CD4-positive, CD25-positive, alpha-beta regulatory T cell (primary cell): ENCODE measurements at regions not wholly inside any gene's neighbourhood (a gene's known extent, or its start where the extent isn't known, plus 50 kb on each side); places are given as distances from the start of the nearest gene placed in this dataset.

Source experiments
- ATAC-seq, 2 donors: fragments of 150-1000 bp; cut with Tn5 transposase; one replicate each; pipeline ENCODE4 v1.10.0; 2021; ENCODE audit warnings: low read depth in 2 of 2, moderate number of reproducible peaks in 2 of 2, moderate library complexity in 1 of 2
- DNase-seq, 3 donors: peaks; one replicate each; pipeline versions ENCODE4 v3.0.0 to v3.0.0-alpha.2; 2012 to 2022; ENCODE audit warnings: mixed read lengths in 1 of 3
- H3K27ac ChIP-seq: one replicate; pipeline ENCODE4 v1.7.0; 2013; ENCODE audit warnings: mild to moderate bottlenecking, low read length; ENCODE audit not compliant: insufficient read depth, poor library complexity, severe bottlenecking
- H3K27me3 ChIP-seq: one replicate; pipeline ENCODE4 v1.7.0; 2013; ENCODE audit warnings: low read length; ENCODE audit not compliant: control insufficient read depth, insufficient read depth
- H3K36me3 ChIP-seq: one replicate; pipeline ENCODE4 v1.7.0; 2013; ENCODE audit warnings: mild to moderate bottlenecking, low read length, moderate library complexity; ENCODE audit not compliant: control insufficient read depth, insufficient read depth
- H3K4me1 ChIP-seq: 2 replicates; pipeline ENCODE4 v1.7.0; 2013; ENCODE audit warnings: mild to moderate bottlenecking, low read length; ENCODE audit not compliant: insufficient read depth, control insufficient read depth, poor library complexity, severe bottlenecking
- H3K4me3 ChIP-seq: one replicate; pipeline ENCODE4 v1.7.0; 2013; ENCODE audit warnings: low read depth, mild to moderate bottlenecking, low read length, moderate library complexity
- H3K9me3 ChIP-seq, 2 experiments: 1 replicate in 1 of 2; 2 replicates in 1 of 2; pipeline ENCODE4 v1.7.0; 2013; ENCODE audit warnings: low read length in 2 of 2, mild to moderate bottlenecking in 1 of 2, moderate library complexity in 1 of 2; ENCODE audit not compliant: control insufficient read depth in 2 of 2
- H3K27ac Mint-ChIP-seq, 3 donors: one replicate each; pipeline ENCODE4 v1.8.0; 2020 to 2022; ENCODE audit warnings: mild to moderate bottlenecking in 3 of 3, mixed read lengths in 3 of 3, moderate library complexity in 2 of 3
- H3K27me3 Mint-ChIP-seq: one replicate; pipeline ENCODE4 v1.8.0; 2022; ENCODE audit warnings: mild to moderate bottlenecking, mixed read lengths
- H3K36me3 Mint-ChIP-seq: one replicate; pipeline ENCODE4 v1.8.0; 2020; ENCODE audit warnings: mixed read lengths
- H3K4me1 Mint-ChIP-seq, 4 donors: one replicate each; pipeline ENCODE4 v1.8.0; 2020 to 2022; ENCODE audit warnings: mixed read lengths in 4 of 4, mild to moderate bottlenecking in 1 of 4
- H3K4me3 Mint-ChIP-seq, 4 donors: one replicate each; pipeline ENCODE4 v1.8.0; 2020 to 2022; ENCODE audit warnings: mild to moderate bottlenecking in 4 of 4, mixed read lengths in 4 of 4, moderate library complexity in 3 of 4
- H3K9me3 Mint-ChIP-seq, 7 donors: one replicate each; pipeline ENCODE4 v1.8.0; 2020 to 2022; ENCODE audit warnings: mixed read lengths in 7 of 7, mild to moderate bottlenecking in 3 of 7, moderate library complexity in 2 of 7

DNA sequence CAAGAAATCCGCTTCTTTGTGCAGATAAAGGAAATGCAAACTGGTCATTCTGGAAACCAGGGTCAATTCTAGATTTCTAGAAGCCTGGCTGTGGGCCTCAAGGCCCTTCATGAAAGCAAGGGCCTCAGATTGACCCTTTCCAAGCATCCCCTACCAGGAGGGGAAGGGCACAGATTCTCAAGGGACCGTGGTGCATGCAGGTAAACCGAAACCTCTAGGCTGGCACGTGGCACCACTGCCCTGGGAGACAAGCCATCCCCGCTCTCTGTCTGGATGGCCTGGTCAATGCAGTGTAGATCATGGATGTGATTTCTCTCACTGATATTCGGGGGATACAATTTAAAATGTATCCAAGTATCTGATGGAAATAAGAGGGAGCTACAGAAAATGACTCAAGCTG lies 69.4 kb downstream of the TOMM20 start:
- no peaks in the 10 kb centered on the region for H3K27me3 ChIP-seq
- H3K27ac Mint-ChIP-seq: peak overlapping the region in 1 of 3 donors; percentile 15
- no peak for DNase-seq
- ATAC-seq: no peak
- no peaks in the 10 kb centered on the region for H3K9me3 ChIP-seq
- H3K9me3 Mint-ChIP-seq: no peaks in the 10 kb centered on the region
- H3K4me1 Mint-ChIP-seq: peaks cover 0 to 8% (median 3%) of the 10 kb centered on the region in 4 donors
- H3K27me3 Mint-ChIP-seq: no peaks in the 10 kb centered on the region
- H3K36me3 Mint-ChIP-seq: no peaks in the 10 kb centered on the region
- no peak overlapping the region for H3K4me3 ChIP-seq
- H3K27ac ChIP-seq: no peak overlapping the region
- H3K36me3 ChIP-seq: no peaks in the 10 kb centered on the region
- H3K4me3 Mint-ChIP-seq: no peak overlapping the region
- H3K4me1 ChIP-seq: no peaks in the 10 kb centered on the region

DNA sequence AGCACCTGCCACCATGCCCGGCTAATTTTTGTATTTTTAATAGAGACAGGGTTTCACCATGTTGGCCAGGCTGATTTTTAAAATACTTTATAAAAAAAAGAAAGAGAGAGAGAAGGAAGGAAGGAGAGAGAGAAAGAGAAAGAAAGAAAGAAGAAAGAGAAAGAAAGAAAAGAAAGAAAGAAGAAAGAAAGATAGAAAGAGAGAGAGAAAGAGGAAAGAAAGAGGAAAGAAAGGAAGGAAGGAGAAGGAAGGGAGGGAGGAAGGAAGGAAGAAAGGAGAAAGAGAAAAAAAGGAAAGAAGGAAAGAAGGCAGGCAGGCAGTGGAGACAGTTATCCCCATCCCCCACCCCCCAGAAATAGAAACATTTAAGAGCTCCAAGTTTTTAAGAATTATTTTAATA lies 69.9 kb downstream of the TOMM20 start:
- Mint-ChIP-seq H3K27ac (peak overlapping the region in 1 of 3 donors; percentile 15), H3K4me1 (peaks cover 0 to 8% (median 3%) of the 10 kb centered on the region in 4 donors), H3K9me3 (no peaks in the 10 kb centered on the region), H3K36me3 (no peaks in the 10 kb centered on the region), H3K4me3 (no peak overlapping the region), H3K27me3 (no peaks in the 10 kb centered on the region)
- DNase-seq (no peak), ATAC-seq (no peak)
- Histone ChIP-seq H3K36me3 (no peaks in the 10 kb centered on the region), H3K27me3 (no peaks in the 10 kb centered on the region), H3K27ac (no peak overlapping the region), H3K4me1 (no peaks in the 10 kb centered on the region), H3K4me3 (no peak overlapping the region), H3K9me3 (no peaks in the 10 kb centered on the region)

DNA sequence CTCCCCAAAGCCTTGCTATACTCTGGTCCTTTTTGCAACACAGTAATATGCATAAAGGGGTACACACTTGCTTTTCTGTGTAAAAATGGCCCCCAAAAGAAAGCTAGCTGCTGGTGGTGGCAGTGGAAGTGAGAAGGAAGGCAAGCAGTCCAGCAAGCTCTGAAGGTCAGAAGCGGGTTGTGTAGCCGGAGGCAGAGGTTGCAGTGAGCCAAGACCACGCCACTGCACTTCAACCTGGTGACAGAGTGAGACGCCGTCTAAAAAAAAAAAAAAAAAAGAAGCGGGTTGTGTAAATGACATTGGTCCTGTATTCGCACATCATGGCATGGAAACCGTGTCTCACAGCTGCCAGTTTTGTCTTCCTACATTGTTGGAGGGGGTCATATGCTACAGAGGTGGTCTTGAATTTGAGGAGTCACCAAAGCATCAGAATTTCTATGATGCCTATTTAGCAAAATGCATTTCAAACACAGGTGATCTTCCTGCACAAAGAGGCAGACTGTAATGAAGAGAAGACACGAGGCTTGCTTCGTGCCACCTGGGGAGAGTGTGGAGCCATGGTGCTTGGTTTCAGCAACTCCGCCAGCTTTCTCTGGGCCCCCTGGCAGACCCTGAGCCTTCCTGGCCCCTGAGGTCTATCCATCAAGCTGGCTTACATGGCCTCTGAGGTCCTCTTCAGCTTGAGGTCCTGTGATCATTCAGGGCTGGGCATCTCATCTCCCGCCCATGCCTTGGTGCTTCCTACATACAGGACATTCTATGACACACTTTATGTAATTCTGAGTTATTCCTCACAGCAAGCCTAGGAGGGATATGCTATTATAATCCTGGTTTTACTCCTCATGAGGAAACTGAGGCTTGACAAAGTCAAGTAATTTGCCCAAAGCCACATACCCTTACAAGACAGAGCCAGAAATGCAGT lies 71.0 kb downstream of the TOMM20 start:
- H3K36me3 ChIP-seq: no peaks in the 10 kb centered on the region
- H3K9me3 Mint-ChIP-seq: no peaks in the 10 kb centered on the region
- DNase-seq (no peak), ATAC-seq (no peak)
- H3K4me1 Mint-ChIP-seq: peaks cover 0 to 3% (median under 1%) of the 10 kb centered on the region in 4 donors
- no peak overlapping the region for H3K27ac ChIP-seq
- H3K4me3 Mint-ChIP-seq: no peak overlapping the region
- no peaks in the 10 kb centered on the region for H3K9me3 ChIP-seq
- no peaks in the 10 kb centered on the region for H3K27me3 ChIP-seq
- H3K27me3 Mint-ChIP-seq: no peaks in the 10 kb centered on the region
- no peak overlapping the region for H3K27ac Mint-ChIP-seq
- no peaks in the 10 kb centered on the region for H3K36me3 Mint-ChIP-seq
- H3K4me3 ChIP-seq: no peak overlapping the region
- H3K4me1 ChIP-seq: no peaks in the 10 kb centered on the region

DNA sequence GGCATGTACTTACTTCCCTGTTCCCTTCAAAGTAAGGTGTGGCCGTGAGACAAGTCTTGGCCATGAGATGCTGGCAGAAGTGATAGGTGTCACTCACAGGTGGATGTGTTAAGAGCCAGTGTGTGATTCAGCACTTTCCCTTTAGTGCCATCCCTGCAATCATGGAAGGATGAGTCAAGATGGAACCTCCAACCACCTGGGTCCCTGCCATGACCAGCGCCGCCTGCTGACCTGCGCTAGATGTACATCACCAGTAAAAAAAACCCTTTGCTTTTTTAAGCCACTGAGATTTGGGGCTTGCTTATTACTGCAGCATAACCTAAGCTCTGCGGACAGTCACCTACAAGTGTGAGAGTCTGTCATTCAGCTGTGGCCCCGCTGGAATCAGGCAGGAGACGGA lies 71.7 kb downstream of the TOMM20 start:
- Histone ChIP-seq H3K4me3 (no peak overlapping the region), H3K36me3 (no peaks in the 10 kb centered on the region), H3K4me1 (no peaks in the 10 kb centered on the region), H3K9me3 (no peaks in the 10 kb centered on the region), H3K27me3 (no peaks in the 10 kb centered on the region), H3K27ac (no peak overlapping the region)
- Mint-ChIP-seq H3K36me3 (no peaks in the 10 kb centered on the region), H3K9me3 (no peaks in the 10 kb centered on the region), H3K27ac (peak overlapping the region in 1 of 3 donors; percentile 9), H3K4me3 (no peak overlapping the region), H3K4me1 (peaks cover 0 to 5% (median 2%) of the 10 kb centered on the region in 4 donors), H3K27me3 (no peaks in the 10 kb centered on the region)
- no peak for DNase-seq
- ATAC-seq: no peak

DNA sequence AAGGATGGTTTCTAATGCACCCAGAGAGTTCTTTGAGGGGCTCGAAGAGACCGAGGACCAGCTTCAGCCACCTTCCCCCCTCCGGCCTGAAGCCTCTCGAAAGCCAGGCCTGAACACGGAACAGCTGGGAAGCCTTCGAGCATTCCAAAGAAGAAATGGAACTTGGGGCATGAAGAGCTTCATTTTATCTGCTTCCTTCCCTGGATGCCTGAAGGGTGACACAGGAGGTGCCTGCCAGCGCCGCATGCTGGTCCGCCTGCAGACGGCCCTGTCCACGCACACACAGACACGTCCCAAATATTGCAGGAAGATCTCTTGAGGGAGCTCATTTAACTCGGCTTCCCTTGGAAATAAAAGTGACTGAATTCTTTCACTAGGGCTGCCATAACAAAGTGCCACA lies 73.7 kb downstream of the TOMM20 start:
- DNase-seq (no peak), ATAC-seq (no peak)
- Histone ChIP-seq H3K27ac (no peak overlapping the region), H3K4me1 (no peaks in the 10 kb centered on the region), H3K4me3 (no peak overlapping the region), H3K27me3 (no peaks in the 10 kb centered on the region), H3K9me3 (no peaks in the 10 kb centered on the region), H3K36me3 (no peaks in the 10 kb centered on the region)
- no peaks in the 10 kb centered on the region for H3K27me3 Mint-ChIP-seq
- H3K9me3 Mint-ChIP-seq: no peaks in the 10 kb centered on the region
- no peaks in the 10 kb centered on the region for H3K36me3 Mint-ChIP-seq
- peak overlapping the region in 1 of 3 donors; percentile 48 for H3K27ac Mint-ChIP-seq
- peaks cover 0 to 4% (median under 1%) of the 10 kb centered on the region in 4 donors for H3K4me1 Mint-ChIP-seq
- H3K4me3 Mint-ChIP-seq: no peak overlapping the region

DNA sequence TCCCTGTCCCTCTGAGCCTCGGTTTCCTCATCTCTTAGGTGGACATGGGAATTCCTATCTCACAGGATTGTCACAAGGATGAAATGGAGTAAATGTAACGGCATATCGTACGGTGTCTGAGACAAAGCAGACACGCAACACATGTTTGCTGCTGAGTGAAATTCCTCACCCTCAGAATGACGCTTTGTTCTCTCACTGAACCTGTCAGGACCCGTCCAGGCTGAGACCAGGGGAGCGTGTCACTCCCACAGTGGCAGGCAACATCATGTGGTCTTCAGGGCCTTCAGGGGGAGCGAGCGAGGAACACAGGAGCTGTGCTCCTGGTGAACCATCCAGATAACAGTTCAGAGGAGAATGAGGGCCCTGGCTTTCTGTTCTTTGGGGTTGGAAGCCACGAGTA lies 74.2 kb downstream of the TOMM20 start:
- Histone ChIP-seq H3K9me3 (no peaks in the 10 kb centered on the region), H3K4me1 (no peaks in the 10 kb centered on the region), H3K36me3 (no peaks in the 10 kb centered on the region), H3K27me3 (no peaks in the 10 kb centered on the region), H3K27ac (no peak overlapping the region), H3K4me3 (no peak overlapping the region)
- DNase-seq (no peak), ATAC-seq (no peak)
- no peaks in the 10 kb centered on the region for H3K36me3 Mint-ChIP-seq
- no peak overlapping the region for H3K4me3 Mint-ChIP-seq
- H3K4me1 Mint-ChIP-seq: peaks cover 0 to 4% (median under 1%) of the 10 kb centered on the region in 4 donors
- peak overlapping the region in 2 of 3 donors; percentile 48 to 49 for H3K27ac Mint-ChIP-seq
- H3K27me3 Mint-ChIP-seq: no peaks in the 10 kb centered on the region
- no peaks in the 10 kb centered on the region for H3K9me3 Mint-ChIP-seq

DNA sequence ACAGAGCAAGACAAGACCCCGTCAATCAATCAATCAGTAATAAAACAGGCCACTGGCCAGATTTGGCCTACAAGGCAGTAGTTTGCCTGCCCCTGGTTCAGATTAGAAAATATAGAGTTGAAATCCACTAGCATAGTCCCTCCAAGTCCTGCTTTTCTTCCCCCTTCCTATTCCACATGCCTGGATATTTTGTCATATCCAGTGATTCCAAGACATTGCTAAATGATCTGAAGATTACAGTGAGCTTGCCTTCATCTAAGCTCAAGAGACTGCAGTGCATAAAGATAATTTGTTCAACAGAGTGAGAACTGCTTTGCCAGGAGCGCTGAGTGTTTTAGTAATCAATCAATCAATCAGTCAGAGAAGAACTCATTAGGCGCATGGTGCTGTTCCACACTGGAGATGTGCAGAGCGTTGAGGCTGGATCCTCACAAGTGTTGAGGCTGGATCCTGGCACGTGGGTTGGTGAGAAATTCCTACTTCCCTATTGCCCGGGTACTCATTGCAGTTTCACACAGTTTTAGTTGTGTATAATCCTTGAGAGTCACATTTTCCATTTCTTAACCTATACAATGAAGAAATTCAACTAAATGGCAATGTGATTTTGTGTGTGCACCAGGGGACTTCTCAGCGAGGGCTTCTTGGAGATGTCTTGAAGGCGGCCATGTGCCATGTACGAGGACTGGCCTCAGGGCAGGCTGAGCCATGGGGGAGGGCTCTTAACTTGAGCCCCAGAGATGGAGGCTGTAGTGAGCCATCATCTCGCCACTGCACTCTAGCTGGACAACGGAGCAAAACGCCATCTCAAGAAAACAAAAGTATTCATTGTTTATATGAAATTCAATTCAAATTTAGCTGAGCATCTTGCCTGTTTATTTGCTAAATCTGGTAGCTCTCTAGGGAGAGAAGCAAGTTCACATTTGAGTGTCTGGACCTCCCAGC lies 76.3 kb downstream of the TOMM20 start:
- no peak overlapping the region for H3K4me3 ChIP-seq
- peaks cover 0 to 7% (median 2%) of the 10 kb centered on the region in 4 donors for H3K4me1 Mint-ChIP-seq
- H3K9me3 Mint-ChIP-seq: no peaks in the 10 kb centered on the region

More for the DNA sequence above, 76.3 kb downstream of the TOMM20 start:
- Histone ChIP-seq H3K36me3 (no peaks in the 10 kb centered on the region), H3K27ac (no peak overlapping the region), H3K9me3 (no peaks in the 10 kb centered on the region), H3K27me3 (no peaks in the 10 kb centered on the region), H3K4me1 (no peaks in the 10 kb centered on the region)
- no peak for DNase-seq
- Mint-ChIP-seq H3K27me3 (no peaks in the 10 kb centered on the region), H3K4me3 (no peak overlapping the region), H3K27ac (peak overlapping the region in 2 of 3 donors; percentile 27 to 42), H3K36me3 (no peaks in the 10 kb centered on the region)
- no peak for ATAC-seq
